Keratinocyte (primary cell): ENCODE measurements at regions not wholly inside any gene's neighbourhood (a gene's known extent, or its start where the extent isn't known, plus 50 kb on each side); places are given as distances from the start of the nearest gene placed in this dataset.

Experiments used
- DNase-seq: peaks from one replicate; pipeline ENCODE4 v3.0.0-alpha.2; 2011; ENCODE audit warnings: low read depth, missing footprints, low spot score
- FAIRE-seq: peaks from 2 replicates; lab custom pipeline; 2011; peaks lifted over from hg19 to GRCh38; lab: Jason Lieb, UNC
- H2AFZ ChIP-seq: 2 replicates; pipeline ENCODE4 v1.6.0; 2012; ENCODE audit warnings: low read length, control low read depth, inconsistent platforms; ENCODE audit not compliant: control insufficient read depth
- H3K27ac ChIP-seq: 2 replicates; pipeline ENCODE4 v1.5.1; 2011; ENCODE audit warnings: low read length; ENCODE audit not compliant: control insufficient read depth, insufficient read depth
- H3K27me3 ChIP-seq: 3 replicates; pipeline ENCODE4 v1.6.0; 2011; ENCODE audit warnings: low read length; ENCODE audit not compliant: control insufficient read depth, insufficient read depth; ENCODE audit errors: extremely low read depth
- H3K36me3 ChIP-seq, 2 experiments: 2 replicates in 1 of 2; 3 replicates in 1 of 2; pipeline ENCODE4 v1.5.1; 2011; ENCODE audit warnings: low read length in 2 of 2, mild to moderate bottlenecking in 1 of 2; ENCODE audit not compliant: control insufficient read depth in 2 of 2, insufficient read depth in 2 of 2; ENCODE audit errors: extremely low read depth in 1 of 2
- H3K4me1 ChIP-seq: 3 replicates; pipeline ENCODE4 v1.5.1; 2011; ENCODE audit warnings: low read length; ENCODE audit not compliant: control insufficient read depth, insufficient read depth; ENCODE audit errors: extremely low read depth
- H3K4me2 ChIP-seq: 3 replicates; pipeline ENCODE4 v1.6.0; 2011; ENCODE audit warnings: low read depth, low read length; ENCODE audit not compliant: control insufficient read depth, insufficient read depth; ENCODE audit errors: extremely low read depth
- H3K4me3 ChIP-seq, 3 experiments: fragments of 200-600 bp in 1 of 3; sonication (generic) in 1 of 3; 2 replicates in 2 of 3; 3 replicates in 1 of 3; pipeline ENCODE4 v1.5.1; 2011 to 2016; ENCODE audit warnings: low read length in 3 of 3, mild to moderate bottlenecking in 3 of 3, control low read depth in 2 of 3, inconsistent platforms in 1 of 3, low read depth in 1 of 3, mixed read lengths in 1 of 3, mixed run types in 1 of 3, moderate library complexity in 1 of 3; ENCODE audit not compliant: control insufficient read depth in 2 of 3, insufficient read depth in 2 of 3; ENCODE audit errors: extremely low read depth in 1 of 3
- H3K79me2 ChIP-seq: 2 replicates; pipeline ENCODE4 v1.6.0; 2012; ENCODE audit warnings: low read length; ENCODE audit not compliant: control insufficient read depth, insufficient read depth
- H3K9ac ChIP-seq: 3 replicates; pipeline ENCODE4 v1.6.0; 2011; ENCODE audit warnings: low read length; ENCODE audit not compliant: control insufficient read depth, insufficient read depth; ENCODE audit errors: extremely low read depth
- H3K9me1 ChIP-seq: 3 replicates; pipeline ENCODE4 v1.6.0; 2011; ENCODE audit warnings: low read length; ENCODE audit not compliant: control insufficient read depth, insufficient read depth; ENCODE audit errors: extremely low read depth
- H3K9me3 ChIP-seq: 2 replicates; pipeline ENCODE4 v1.5.1; 2012; ENCODE audit warnings: low read depth, low read length; ENCODE audit not compliant: control insufficient read depth
- H4K20me1 ChIP-seq: 3 replicates; pipeline ENCODE4 v1.6.0; 2011; ENCODE audit warnings: low read length; ENCODE audit not compliant: control insufficient read depth, insufficient read depth; ENCODE audit errors: extremely low read depth
- CTCF ChIP-seq, 3 experiments: IDR thresholded peaks in 1 of 3; conservative IDR thresholded peaks in 1 of 3; optimal IDR thresholded peaks in 1 of 3; 2 replicates in 2 of 3; 3 replicates in 1 of 3; pipeline versions ENCODE3 to v1.5.1; 2011; ENCODE audit warnings: low read length in 3 of 3, mild to moderate bottlenecking in 3 of 3, moderate library complexity in 2 of 3, control low read depth in 1 of 3, inconsistent platforms in 1 of 3; ENCODE audit not compliant: insufficient read depth in 2 of 3; ENCODE audit errors: extremely low read depth in 1 of 3
- EZH2 ChIP-seq: IDR thresholded peaks from one replicate; pipeline ENCODE4 v1.6.1; 2012; ENCODE audit warnings: inconsistent platforms, mild to moderate bottlenecking, low read length, moderate library complexity
- dilution Hi-C: fragments of 300-500 bp; cut with MboI; formaldehyde crosslinking; loops from one replicate; pipeline ENCODE4 v1.7.0; 2020; ENCODE audit warnings: low sequenced_read_pairs; ENCODE audit not compliant: extremely low pct_ligation_motif_present

DNA sequence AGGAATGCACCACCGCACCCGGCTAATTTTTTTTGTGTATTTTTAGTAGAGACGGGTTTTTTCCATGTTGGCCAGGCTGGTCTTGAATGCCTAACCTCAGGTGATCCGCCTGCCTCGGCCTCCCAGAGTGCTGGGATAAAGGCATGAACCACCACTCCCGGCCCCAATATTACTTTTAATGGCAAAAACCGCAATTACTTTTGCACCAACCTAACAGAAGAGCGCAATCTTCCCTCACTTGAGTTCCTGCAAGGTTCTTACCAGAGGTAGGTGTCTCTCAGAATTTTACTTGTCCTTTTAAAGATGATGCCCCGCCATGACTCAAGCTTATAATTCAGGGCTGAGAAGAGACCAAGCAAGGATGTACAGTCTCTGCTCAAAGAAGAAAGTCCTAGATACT, 1774.1 kb upstream of the PCDH20 start:
- Histone ChIP-seq H3K36me3 (no peaks in the 10 kb centered on the region), H3K9me3 (no peaks in the 10 kb centered on the region), H3K79me2 (no peaks in the 10 kb centered on the region), H3K27ac (no peak overlapping the region), H3K4me2 (no peak overlapping the region), H3K4me1 (peaks cover 4% of the 10 kb centered on the region), H2AFZ (peak overlapping the region; percentile 3), H3K9ac (no peak overlapping the region), H4K20me1 (no peaks in the 10 kb centered on the region), H3K27me3 (no peaks in the 10 kb centered on the region), H3K9me1 (no peaks in the 10 kb centered on the region), H3K4me3 (no peak overlapping the region)
- dilution Hi-C loops: no loop called here
- FAIRE-seq (no peak), DNase-seq (no peak)
- TF ChIP-seq EZH2 (no peak), CTCF (optimal IDR thresholded peaks at IDR 0.05 in 1 of 3, IDR thresholded peaks at IDR 0.05 in 1 of 3, conservative IDR thresholded peaks at IDR 0.05 in 1 of 3; ENCODE audit: extremely low read depth in 1 of 3, insufficient read depth in 2 of 3, low read length in 3 of 3) (no peak)

GRCh38 chr13:63184693-63185092, 1769.0 kb upstream of the PCDH20 start:
- Histone ChIP-seq H3K4me3 (no peak overlapping the region), H3K79me2 (no peaks in the 10 kb centered on the region), H3K4me1 (no peaks in the 10 kb centered on the region), H3K4me2 (no peak overlapping the region), H3K9me1 (no peaks in the 10 kb centered on the region), H3K9me3 (no peaks in the 10 kb centered on the region), H4K20me1 (no peaks in the 10 kb centered on the region), H3K9ac (no peak overlapping the region), H2AFZ (no peak overlapping the region), H3K27me3 (no peaks in the 10 kb centered on the region), H3K36me3 (no peaks in the 10 kb centered on the region), H3K27ac (no peak overlapping the region)
- DNase-seq (no peak), FAIRE-seq (no peak)
- TF ChIP-seq CTCF (optimal IDR thresholded peaks at IDR 0.05 in 1 of 3, IDR thresholded peaks at IDR 0.05 in 1 of 3, conservative IDR thresholded peaks at IDR 0.05 in 1 of 3; ENCODE audit: extremely low read depth in 1 of 3, insufficient read depth in 2 of 3, low read length in 3 of 3) (no peak), EZH2 (no peak)
- dilution Hi-C loops: no loop called here
